GM12878 (cell line): ENCODE measurements at regions not wholly inside any gene's neighbourhood (a gene's known extent, or its start where the extent isn't known, plus 50 kb on each side); places are given as distances from the start of the nearest gene placed in this dataset.

ENCODE experiments used
- ATAC-seq: fragments of 200-7000 bp; cut with Tn5 transposase; 3 replicates; pipeline ENCODE4 v1.9.1; 2020; ENCODE audit warnings: mild to moderate bottlenecking, moderate library complexity
- BruUV-seq: library from RNA; stranded (reverse); fragments of 400-500 nt; replicated peaks from 2 replicates; lab custom pipeline; 2021; lab: Mats Ljungman, UMichigan
- CTCF ChIA-PET: fragments of 300-600 bp; sonication (Branson Sonifier 250); formaldehyde crosslinking; extraction: SDS; loops from one replicate; lab custom pipeline; 2021; ENCODE audit warnings: inconsistent platforms; lab: Yijun Ruan, JAX
- POLR2A ChIA-PET: fragments of 350-600 bp; formaldehyde crosslinking; extraction: SDS; loops from one replicate; lab custom pipeline; 2021; ENCODE audit warnings: inconsistent platforms; lab: Charles Lee
- RAD21 ChIA-PET: fragments of 300-600 bp; sonication (Branson Sonifier 250); formaldehyde crosslinking; loops from one replicate; lab custom pipeline; 2023; ENCODE audit warnings: antibody characterized with exemption; ENCODE audit not compliant: unreplicated experiment; lab: Charles Lee
- SMC1A ChIA-PET: fragments of 300-600 bp; sonication (Branson Sonifier 250); formaldehyde crosslinking; loops from one replicate; lab custom pipeline; 2023; ENCODE audit not compliant: unreplicated experiment, uncharacterized antibody; lab: Charles Lee
- DNase-seq: peaks from one replicate; pipeline ENCODE4 v3.0.0-alpha.2; 2011; ENCODE audit warnings: low read depth, low spot score
- FAIRE-seq: peaks from 3 replicates; lab custom pipeline; 2011; peaks lifted over from hg19 to GRCh38; lab: Jason Lieb, UNC
- H2AFZ ChIP-seq: 2 replicates; pipeline ENCODE4 v1.6.0; 2011; ENCODE audit warnings: low read depth, low read length, control low read depth; ENCODE audit not compliant: control insufficient read depth
- H3K27ac ChIP-seq: 2 replicates; pipeline ENCODE4 v1.5.1; 2011; ENCODE audit warnings: control low read depth; ENCODE audit not compliant: control insufficient read depth, insufficient read depth
- H3K27me3 ChIP-seq, 2 experiments: replicated peaks in 1 of 2; 2 replicates each; pipeline versions ENCODE4 v1.6.0 to v1.6.1; 2011; ENCODE audit warnings: low read length in 1 of 2; ENCODE audit not compliant: control insufficient read depth in 2 of 2, insufficient read depth in 2 of 2
- H3K36me3 ChIP-seq, 2 experiments: 2 replicates each; pipeline ENCODE4 v1.5.1; 2011; ENCODE audit warnings: low read length in 1 of 2; ENCODE audit not compliant: control insufficient read depth in 2 of 2, insufficient read depth in 2 of 2
- H3K4me1 ChIP-seq: 2 replicates; pipeline ENCODE4 v1.6.1; 2011; ENCODE audit warnings: mild to moderate bottlenecking, low read length, moderate library complexity, mixed read lengths; ENCODE audit not compliant: control insufficient read depth, insufficient read depth
- H3K4me2 ChIP-seq: 2 replicates; pipeline ENCODE4 v1.6.0; 2011; ENCODE audit warnings: control low read depth; ENCODE audit not compliant: control insufficient read depth, insufficient read depth
- H3K4me3 ChIP-seq: fragments of 200-600 bp; sonication (generic); 2 replicates; pipeline ENCODE4 v1.5.1; 2016
- H3K79me2 ChIP-seq: 2 replicates; pipeline ENCODE4 v1.6.0; 2011; ENCODE audit warnings: low read length; ENCODE audit not compliant: control insufficient read depth, insufficient read depth
- H3K9ac ChIP-seq: 2 replicates; pipeline ENCODE4 v1.8.0; 2011; ENCODE audit warnings: low read length, control low read depth, mixed read lengths; ENCODE audit not compliant: control insufficient read depth, insufficient read depth
- H3K9me3 ChIP-seq: replicated peaks from 3 replicates; pipeline ENCODE4 v1.5.1; 2011; ENCODE audit warnings: mild to moderate bottlenecking, low read length; ENCODE audit not compliant: control insufficient read depth, insufficient read depth
- H4K20me1 ChIP-seq: 2 replicates; pipeline ENCODE4 v1.6.0; 2011; ENCODE audit not compliant: control insufficient read depth, insufficient read depth
- ASH2L ChIP-seq: fragments of 300-600, 200-600 bp; sonication (generic); IDR thresholded peaks from 2 replicates; pipeline ENCODE4 v1.6.1; 2017; ENCODE audit warnings: low read depth, mild to moderate bottlenecking, borderline replicate concordance
- CBX3 ChIP-seq: fragments of 200-600 bp; sonication (generic); IDR thresholded peaks from 2 replicates; pipeline ENCODE4 v1.6.1; 2016; ENCODE audit warnings: low read depth, borderline replicate concordance
- CREB1 ChIP-seq: IDR thresholded peaks from 2 replicates; pipeline ENCODE4 v1.6.1; 2012; ENCODE audit warnings: low read depth, mild to moderate bottlenecking, inconsistent platforms
- CTCF ChIP-seq, 3 experiments: IDR thresholded peaks in 2 of 3; conservative IDR thresholded peaks in 1 of 3; 2 replicates each; pipeline ENCODE4 v1.5.1; 2011; ENCODE audit warnings: low read depth in 3 of 3, low read length in 3 of 3, mild to moderate bottlenecking in 3 of 3, control low read depth in 2 of 3, moderate library complexity in 2 of 3, inconsistent platforms in 1 of 3, mixed read lengths in 1 of 3; ENCODE audit not compliant: control insufficient read depth in 2 of 3, insufficient read depth in 1 of 3; ENCODE audit errors: extremely low read depth in 1 of 3
- JUND ChIP-seq: IDR thresholded peaks from 2 replicates; pipeline ENCODE4 v1.6.1; 2012; ENCODE audit warnings: low read depth, mild to moderate bottlenecking, low read length, improper control_type of control experiment, moderate library complexity
- KDM1A ChIP-seq: fragments of 200-600 bp; sonication (generic); IDR thresholded peaks from 2 replicates; pipeline ENCODE4 v1.6.1; 2016; ENCODE audit warnings: borderline replicate concordance
- KLF5 ChIP-seq: fragments of 450-650 bp; IDR thresholded peaks from 2 replicates; pipeline ENCODE4 v1.6.1; 2014; ENCODE audit warnings: mild to moderate bottlenecking; ENCODE audit not compliant: partially characterized antibody
- MYB ChIP-seq: fragments of 150-350 bp; IDR thresholded peaks from 2 replicates; pipeline ENCODE4 v1.6.1; 2014; ENCODE audit warnings: mild to moderate bottlenecking, low read depth, low read length, borderline replicate concordance
- MYC ChIP-seq: IDR thresholded peaks from 2 replicates; pipeline ENCODE4 v1.6.1; 2011; ENCODE audit warnings: mild to moderate bottlenecking, low read length, moderate library complexity, inconsistent platforms; ENCODE audit not compliant: insufficient read depth, insufficient replicate concordance, insufficient read length, severe bottlenecking
- NFXL1 ChIP-seq: fragments of 450-650 bp; IDR thresholded peaks from 2 replicates; pipeline ENCODE4 v1.6.1; 2017; ENCODE audit warnings: antibody characterized with exemption, mild to moderate bottlenecking, borderline replicate concordance
- SP1 ChIP-seq: IDR thresholded peaks from one replicate; pipeline ENCODE4 v1.6.1; 2011; ENCODE audit warnings: low read depth, low read length
- SREBF1 ChIP-seq: IDR thresholded peaks from 2 replicates; pipeline ENCODE4 v1.6.1; 2012; ENCODE audit warnings: mild to moderate bottlenecking, low read length
- TCF3 ChIP-seq: IDR thresholded peaks from 2 replicates; pipeline ENCODE4 v1.6.1; 2012; ENCODE audit warnings: low read depth, mild to moderate bottlenecking, low read length, borderline replicate concordance; ENCODE audit not compliant: insufficient read depth
- WGBS: methylation state at CpG from one replicate; pipeline ENCODE4 v1.1.6; 2016; ENCODE audit warnings: low lambda C conversion rate; ENCODE audit not compliant: insufficient replicate concordance, insufficient coverage; ENCODE audit errors: missing lambda C conversion rate; 5-methylcytosine and 5-hydroxymethylcytosine counted together
- in situ Hi-C: fragments of 300-500 bp; cut with MboI; formaldehyde crosslinking; loops from 9 replicates; pipeline ENCODE4 v1.14.3; 2018; ENCODE audit warnings: mixed read lengths
- intact Hi-C: fragments of 100-400 bp; cut with micrococcal nuclease; formaldehyde crosslinking; loops from one replicate; pipeline ENCODE4 v1.14.2; 2022; ENCODE audit not compliant: unreplicated experiment
- TF ChIP-seq, protein P1 (sequence below): IDR thresholded peaks from 2 replicates; pipeline ENCODE4 v1.6.1; 2012; ENCODE audit warnings: low read depth, low read length, improper control_type of control experiment

DNA sequence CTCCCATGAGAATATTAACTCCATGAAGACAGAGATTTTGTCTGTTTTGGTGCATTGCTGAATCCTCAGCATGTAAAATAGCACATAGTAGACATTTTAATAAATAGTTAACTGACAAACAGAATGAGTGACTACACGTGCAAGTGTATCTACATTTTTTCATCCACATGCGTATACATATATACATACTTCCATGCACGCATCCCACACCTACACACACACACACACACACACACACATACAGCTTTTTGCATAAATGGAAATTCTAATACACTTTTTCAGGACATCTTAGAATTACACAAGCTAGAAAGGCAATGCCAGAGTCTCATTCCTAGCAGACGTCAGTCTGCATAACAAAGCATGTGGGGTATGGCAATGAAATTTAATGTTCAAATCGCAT lies 139.7 kb upstream of the LRFN2 start:
- Histone ChIP-seq H3K4me1 (no peaks in the 10 kb centered on the region), H3K79me2 (no peaks in the 10 kb centered on the region), H3K27ac (no peak overlapping the region), H3K36me3 (no peaks in the 10 kb centered on the region), H4K20me1 (no peaks in the 10 kb centered on the region), H3K27me3 (no peaks in the 10 kb centered on the region), H3K4me3 (no peak overlapping the region), H3K9ac (no peak overlapping the region), H2AFZ (no peak overlapping the region), H3K4me2 (no peak overlapping the region), H3K9me3 (no peaks in the 10 kb centered on the region)
- intact Hi-C loops (no loop called here), in situ Hi-C loops (no loop called here)
- WGBS, result 39% methylated on average over 5 of the region's 5 CpGs
- ChIA-PET CTCF (no interaction called here), RAD21 (no interaction called here), POLR2A (no interaction called here), SMC1A (no interaction called here)
- ATAC-seq, result no peak
- BruUV-seq, result no TSS peak
- no peak for TF ChIP-seq CTCF (IDR thresholded peaks at IDR 0.05 in 2 of 3, conservative IDR thresholded peaks at IDR 0.05 in 1 of 3; ENCODE audit: control insufficient read depth in 2 of 3, extremely low read depth in 1 of 3, insufficient read depth in 1 of 3, low read depth in 3 of 3, low read length in 3 of 3)
- FAIRE-seq, result no peak
- no peak for DNase-seq

DNA sequence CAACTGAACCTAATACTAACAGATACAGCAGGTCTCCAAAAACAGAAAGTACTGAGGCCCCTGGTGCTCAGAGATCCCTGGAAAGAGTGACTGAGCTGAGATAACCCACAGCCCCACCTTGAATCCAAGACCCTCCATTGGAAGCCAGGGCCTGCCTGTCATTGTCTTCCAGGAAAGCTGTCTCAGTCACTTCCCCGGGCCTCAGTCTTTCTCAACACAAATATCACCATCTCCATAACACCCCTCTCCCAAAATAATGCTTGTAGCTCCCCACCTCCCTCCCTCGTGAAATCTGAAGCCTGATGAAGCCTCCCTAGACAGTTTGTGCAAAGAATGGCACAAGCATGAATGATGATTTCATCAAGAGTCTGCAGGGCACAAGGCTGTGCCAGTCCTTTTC lies 138.2 kb upstream of the LRFN2 start:
- H3K27me3 ChIP-seq, result no peaks in the 10 kb centered on the region
- ChIA-PET CTCF (interaction anchor here (0.6 to 1.1 kb wide), 2 partner anchors 121 to 934 kb away, joined by 3 read pairs; no protein-coding TSS in a partner anchor), RAD21 (no interaction called here), POLR2A (no interaction called here), SMC1A (no interaction called here)
- WGBS, result 6% methylated on average over 2 of the region's 2 CpGs
- no peak overlapping the region for H3K4me3 ChIP-seq
- no peak overlapping the region for H3K27ac ChIP-seq
- intact Hi-C loops, result no loop called here
- BruUV-seq, result no TSS peak
- no peak for FAIRE-seq
- no peak overlapping the region for H2AFZ ChIP-seq
- H3K9ac ChIP-seq, result no peak overlapping the region
- no peak for ATAC-seq
- H3K4me2 ChIP-seq, result no peak overlapping the region
- DNase-seq, result no peak
- H3K79me2 ChIP-seq, result no peaks in the 10 kb centered on the region
- peaks cover 4% of the 10 kb centered on the region for H3K4me1 ChIP-seq
- no peaks in the 10 kb centered on the region for H4K20me1 ChIP-seq
- in situ Hi-C loops, result no loop called here
- no peaks in the 10 kb centered on the region for H3K36me3 ChIP-seq
- H3K9me3 ChIP-seq, result no peaks in the 10 kb centered on the region
- TF ChIP-seq KDM1A (no peak), SP1 (no peak), CBX3 (no peak), MYB (no peak), JUND (no peak), SREBF1 (no peak), TCF3 (no peak), ASH2L (no peak), KLF5 (no peak), MYC (no peak), CREB1 (no peak), NFXL1 (no peak)
- TF ChIP-seq, protein P1, sequence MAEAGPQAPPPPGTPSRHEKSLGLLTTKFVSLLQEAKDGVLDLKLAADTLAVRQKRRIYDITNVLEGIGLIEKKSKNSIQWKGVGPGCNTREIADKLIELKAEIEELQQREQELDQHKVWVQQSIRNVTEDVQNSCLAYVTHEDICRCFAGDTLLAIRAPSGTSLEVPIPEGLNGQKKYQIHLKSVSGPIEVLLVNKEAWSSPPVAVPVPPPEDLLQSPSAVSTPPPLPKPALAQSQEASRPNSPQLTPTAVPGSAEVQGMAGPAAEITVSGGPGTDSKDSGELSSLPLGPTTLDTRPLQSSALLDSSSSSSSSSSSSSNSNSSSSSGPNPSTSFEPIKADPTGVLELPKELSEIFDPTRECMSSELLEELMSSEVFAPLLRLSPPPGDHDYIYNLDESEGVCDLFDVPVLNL, result no peak
